ENCODE measurements at regions not wholly inside any gene's neighbourhood (a gene's known extent, or its start where the extent isn't known, plus 50 kb on each side); places are given as distances from the start of the nearest gene placed in this dataset.
"Not testable (repeated sequence)": the region's sequence is repeated elsewhere in the genome, so short reads cannot be mapped to it uniquely, and the experiment has no call there.

DNA sequence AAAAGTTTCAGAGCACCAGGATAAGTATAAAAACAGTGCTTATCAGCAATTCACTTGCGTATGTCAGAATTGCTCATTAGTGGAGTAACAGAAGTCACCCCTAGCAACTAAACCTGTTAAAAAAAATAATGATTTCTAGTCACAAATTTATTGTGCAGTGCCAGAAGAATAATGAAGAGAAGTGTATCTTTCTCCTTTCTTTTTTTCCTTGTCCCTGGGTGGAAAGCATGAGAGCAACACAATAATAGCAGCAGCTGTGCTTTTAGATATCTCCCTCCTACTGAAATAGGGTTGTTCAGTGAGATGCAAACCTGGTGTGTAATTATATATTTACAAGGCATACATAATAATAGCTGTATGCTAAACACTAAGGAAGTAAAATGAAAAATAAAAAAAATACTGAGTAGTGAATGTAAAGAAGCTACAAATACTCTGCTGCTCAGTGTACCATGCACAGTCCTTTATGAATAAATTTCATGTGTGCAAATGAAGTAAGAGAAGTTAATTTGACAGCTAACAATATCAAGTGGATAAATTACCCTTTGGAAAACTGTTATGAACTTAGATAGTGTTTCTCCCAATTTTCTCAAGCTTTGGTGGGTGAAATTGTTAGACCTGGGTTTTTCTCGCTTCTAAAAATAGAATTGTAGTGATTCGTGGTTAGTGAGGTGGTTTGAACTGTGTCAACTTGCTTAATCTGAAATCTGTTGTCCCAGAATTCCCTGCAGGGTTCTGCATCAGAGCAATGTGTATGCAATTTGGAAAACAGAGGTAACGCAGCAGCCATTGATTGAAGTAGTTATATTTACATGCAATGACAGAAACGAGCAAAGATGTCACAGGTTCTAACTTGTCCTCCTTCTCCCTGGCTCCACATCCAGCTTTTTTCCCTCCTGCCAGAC, 125.7 kb upstream of the NDST3 start:
- H3K79me2 ChIP-seq (replicated peaks; ENCODE audit: insufficient read depth, low read length): no peaks in the 10 kb centered on the region
- H4K20me1 ChIP-seq (ENCODE audit: insufficient read depth): no peaks in the 10 kb centered on the region
- no peak overlapping the region for H2AFZ ChIP-seq (ENCODE audit: low read depth, low read length)
- H3K4me2 ChIP-seq (ENCODE audit: low read length): no peak overlapping the region
- H3K9ac ChIP-seq (ENCODE audit: low read length): no peak overlapping the region
- peak overlapping the region; percentile 9 for H3K4me3 ChIP-seq (ENCODE audit: low read length)
- no peaks in the 10 kb centered on the region for H3K9me2 ChIP-seq (ENCODE audit: insufficient read depth, low read length)
- H3K36me3 ChIP-seq (ENCODE audit: insufficient read depth, low read length): no peaks in the 10 kb centered on the region
- H3K9me3 ChIP-seq (ENCODE audit: low read length): no peaks in the 10 kb centered on the region
- no peak for TF ChIP-seq RAD21 (conservative IDR thresholded peaks at IDR 0.05)
- no peak for TF ChIP-seq SMC3 (conservative IDR thresholded peaks at IDR 0.05; ENCODE audit: poor library complexity)
- TF ChIP-seq, protein P1, sequence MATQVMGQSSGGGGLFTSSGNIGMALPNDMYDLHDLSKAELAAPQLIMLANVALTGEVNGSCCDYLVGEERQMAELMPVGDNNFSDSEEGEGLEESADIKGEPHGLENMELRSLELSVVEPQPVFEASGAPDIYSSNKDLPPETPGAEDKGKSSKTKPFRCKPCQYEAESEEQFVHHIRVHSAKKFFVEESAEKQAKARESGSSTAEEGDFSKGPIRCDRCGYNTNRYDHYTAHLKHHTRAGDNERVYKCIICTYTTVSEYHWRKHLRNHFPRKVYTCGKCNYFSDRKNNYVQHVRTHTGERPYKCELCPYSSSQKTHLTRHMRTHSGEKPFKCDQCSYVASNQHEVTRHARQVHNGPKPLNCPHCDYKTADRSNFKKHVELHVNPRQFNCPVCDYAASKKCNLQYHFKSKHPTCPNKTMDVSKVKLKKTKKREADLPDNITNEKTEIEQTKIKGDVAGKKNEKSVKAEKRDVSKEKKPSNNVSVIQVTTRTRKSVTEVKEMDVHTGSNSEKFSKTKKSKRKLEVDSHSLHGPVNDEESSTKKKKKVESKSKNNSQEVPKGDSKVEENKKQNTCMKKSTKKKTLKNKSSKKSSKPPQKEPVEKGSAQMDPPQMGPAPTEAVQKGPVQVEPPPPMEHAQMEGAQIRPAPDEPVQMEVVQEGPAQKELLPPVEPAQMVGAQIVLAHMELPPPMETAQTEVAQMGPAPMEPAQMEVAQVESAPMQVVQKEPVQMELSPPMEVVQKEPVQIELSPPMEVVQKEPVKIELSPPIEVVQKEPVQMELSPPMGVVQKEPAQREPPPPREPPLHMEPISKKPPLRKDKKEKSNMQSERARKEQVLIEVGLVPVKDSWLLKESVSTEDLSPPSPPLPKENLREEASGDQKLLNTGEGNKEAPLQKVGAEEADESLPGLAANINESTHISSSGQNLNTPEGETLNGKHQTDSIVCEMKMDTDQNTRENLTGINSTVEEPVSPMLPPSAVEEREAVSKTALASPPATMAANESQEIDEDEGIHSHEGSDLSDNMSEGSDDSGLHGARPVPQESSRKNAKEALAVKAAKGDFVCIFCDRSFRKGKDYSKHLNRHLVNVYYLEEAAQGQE (IDR thresholded peaks at IDR 0.05; ENCODE audit: borderline replicate concordance): peak; percentile 34
- no peaks in the 10 kb centered on the region for H3K27me3 ChIP-seq (ENCODE audit: insufficient read depth, low read depth, low read length)
- H3F3A ChIP-seq (ENCODE audit: insufficient read depth, low read length, poor library complexity, severe bottlenecking): no peaks in the 10 kb centered on the region
- peak overlapping the region; percentile 58 for H3K27ac ChIP-seq (ENCODE audit: low read length)

DNA sequence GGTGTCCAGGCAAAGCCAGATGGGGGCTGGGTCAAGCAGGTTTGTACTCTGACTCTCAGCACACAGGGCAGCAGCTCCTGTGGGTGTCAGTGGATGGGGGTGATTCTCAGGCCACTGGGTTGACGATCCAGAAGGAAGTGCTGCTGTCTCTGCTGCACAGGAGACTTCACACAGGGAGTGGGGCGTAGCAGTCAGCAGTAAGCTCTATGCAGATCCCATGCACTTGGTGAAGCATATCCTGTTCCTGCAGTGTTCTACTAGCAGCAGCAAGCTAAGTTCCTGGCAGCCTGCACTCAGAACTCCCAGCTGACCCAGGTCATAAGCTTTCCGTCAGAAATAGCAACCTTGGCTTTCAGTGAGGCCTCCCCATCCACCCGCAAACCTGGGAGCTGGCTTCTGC, 117.6 kb upstream of the NDST3 start:
- H3K4me3 ChIP-seq (ENCODE audit: low read length): no peak overlapping the region
- no peak overlapping the region for H3K4me2 ChIP-seq (ENCODE audit: low read length)
- no peaks in the 10 kb centered on the region for H3K79me2 ChIP-seq (replicated peaks; ENCODE audit: insufficient read depth, low read length)
- H2AFZ ChIP-seq (ENCODE audit: low read depth, low read length): no peak overlapping the region
- H4K20me1 ChIP-seq (ENCODE audit: insufficient read depth): no peaks in the 10 kb centered on the region
- no peaks in the 10 kb centered on the region for H3K27me3 ChIP-seq (ENCODE audit: insufficient read depth, low read depth, low read length)
- TF ChIP-seq POLR2AphosphoS5 (IDR thresholded peaks at IDR 0.05): no peak
- no peak for TF ChIP-seq EP300 (conservative IDR thresholded peaks at IDR 0.05; ENCODE audit: poor library complexity, severe bottlenecking)
- no peak for TF ChIP-seq TAF1 (IDR thresholded peaks at IDR 0.05; ENCODE audit: low read depth)
- TF ChIP-seq EZH2 (IDR thresholded peaks at IDR 0.05; ENCODE audit: borderline replicate concordance, insufficient read depth, low read length, poor library complexity, severe bottlenecking): no peak
- H3K9me2 ChIP-seq (ENCODE audit: insufficient read depth, low read length): no peaks in the 10 kb centered on the region
- H3K27ac ChIP-seq (ENCODE audit: low read length): no peak overlapping the region
- H3K36me3 ChIP-seq (ENCODE audit: insufficient read depth, low read length): no peaks in the 10 kb centered on the region
- no peaks in the 10 kb centered on the region for H3K9me3 ChIP-seq (ENCODE audit: low read length)
- H3F3A ChIP-seq (ENCODE audit: insufficient read depth, low read length, poor library complexity, severe bottlenecking): no peaks in the 10 kb centered on the region
- H3K9ac ChIP-seq (ENCODE audit: low read length): no peak overlapping the region

DNA sequence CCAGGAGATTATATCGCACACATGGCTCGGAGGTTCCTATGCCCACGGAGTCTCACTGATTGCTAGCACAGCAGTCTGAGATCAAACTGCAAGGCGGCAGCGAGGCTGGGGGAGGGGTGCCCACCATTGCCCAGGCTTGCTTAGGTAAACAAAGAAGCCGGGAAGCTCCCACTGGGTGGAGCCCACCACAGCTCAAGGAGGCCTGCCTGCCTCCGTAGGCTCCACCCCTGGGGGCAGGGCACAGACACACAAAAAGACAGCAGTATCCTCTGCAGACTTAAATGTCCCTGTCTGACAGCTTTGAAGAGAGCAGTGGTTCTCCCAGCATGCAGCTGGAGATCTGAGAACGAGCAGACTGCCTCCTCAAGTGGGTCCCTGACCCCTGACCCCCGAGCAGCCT, 112.0 kb upstream of the NDST3 start:
- H3K36me3 ChIP-seq (ENCODE audit: insufficient read depth, low read length); H3K27me3 ChIP-seq (ENCODE audit: insufficient read depth, low read depth, low read length); H2AFZ ChIP-seq (ENCODE audit: low read depth, low read length); H3F3A ChIP-seq (ENCODE audit: insufficient read depth, low read length, poor library complexity, severe bottlenecking); H3K4me3 ChIP-seq (ENCODE audit: low read length); H3K4me2 ChIP-seq (ENCODE audit: low read length); H3K27ac ChIP-seq (ENCODE audit: low read length); H3K9me3 ChIP-seq (ENCODE audit: low read length); H3K9ac ChIP-seq (ENCODE audit: low read length); H3K79me2 ChIP-seq (replicated peaks; ENCODE audit: insufficient read depth, low read length); H3K9me2 ChIP-seq (ENCODE audit: insufficient read depth, low read length); H4K20me1 ChIP-seq (ENCODE audit: insufficient read depth): not testable (repeated sequence)

DNA sequence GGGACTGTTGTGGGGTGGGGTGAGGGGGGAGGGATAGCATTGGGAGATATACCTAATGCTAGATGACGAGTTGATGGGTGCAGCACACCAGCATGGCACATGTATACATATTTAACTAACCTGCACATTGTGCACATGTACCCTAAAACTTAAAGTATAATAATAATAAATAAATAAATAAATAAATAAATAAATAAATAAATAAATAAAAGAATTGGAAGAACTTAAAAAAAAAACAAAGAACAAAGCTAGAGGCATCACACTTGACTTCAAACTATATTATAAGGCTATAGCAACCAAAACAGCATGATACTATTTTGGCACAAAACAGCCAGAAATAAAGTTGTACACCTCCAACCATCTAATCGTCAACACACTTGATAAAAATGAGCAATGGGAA, 106.5 kb upstream of the NDST3 start:
- H3K4me2 ChIP-seq (ENCODE audit: low read length); H3K36me3 ChIP-seq (ENCODE audit: insufficient read depth, low read length); H3K4me3 ChIP-seq (ENCODE audit: low read length); H3K9ac ChIP-seq (ENCODE audit: low read length); H4K20me1 ChIP-seq (ENCODE audit: insufficient read depth); H3K9me3 ChIP-seq (ENCODE audit: low read length); H3K27ac ChIP-seq (ENCODE audit: low read length); H3K79me2 ChIP-seq (replicated peaks; ENCODE audit: insufficient read depth, low read length); H3K27me3 ChIP-seq (ENCODE audit: insufficient read depth, low read depth, low read length); H3F3A ChIP-seq (ENCODE audit: insufficient read depth, low read length, poor library complexity, severe bottlenecking); H3K9me2 ChIP-seq (ENCODE audit: insufficient read depth, low read length); H2AFZ ChIP-seq (ENCODE audit: low read depth, low read length): not testable (repeated sequence)
